Ecto neural progenitor cell (in vitro differentiated cells): ENCODE measurements at regions not wholly inside any gene's neighbourhood (a gene's known extent, or its start where the extent isn't known, plus 50 kb on each side); places are given as distances from the start of the nearest gene placed in this dataset.
"Not testable (repeated sequence)": the region's sequence is repeated elsewhere in the genome, so short reads cannot be mapped to it uniquely, and the experiment has no call there.

Experiments used
- DNase-seq: peaks from one replicate; pipeline ENCODE4 v3.0.0-alpha.2; 2018; ENCODE audit warnings: low spot score

- DNase-seq, result not testable (repeated sequence)
These were observed 357.9 kb upstream of the DEFB115 start for GRCh38 chr20:30899370-30900079.

GRCh38 chr20:30900080-30900719 is 357.3 kb upstream of the DEFB115 start:
- not testable (repeated sequence) for DNase-seq

GRCh38 chr20:30905231-30905630 is 352.2 kb upstream of the DEFB115 start:
- not testable (repeated sequence) for DNase-seq

GRCh38 chr20:30910937-30911725 is 346.3 kb upstream of the DEFB115 start:
- no peak for DNase-seq

DNA sequence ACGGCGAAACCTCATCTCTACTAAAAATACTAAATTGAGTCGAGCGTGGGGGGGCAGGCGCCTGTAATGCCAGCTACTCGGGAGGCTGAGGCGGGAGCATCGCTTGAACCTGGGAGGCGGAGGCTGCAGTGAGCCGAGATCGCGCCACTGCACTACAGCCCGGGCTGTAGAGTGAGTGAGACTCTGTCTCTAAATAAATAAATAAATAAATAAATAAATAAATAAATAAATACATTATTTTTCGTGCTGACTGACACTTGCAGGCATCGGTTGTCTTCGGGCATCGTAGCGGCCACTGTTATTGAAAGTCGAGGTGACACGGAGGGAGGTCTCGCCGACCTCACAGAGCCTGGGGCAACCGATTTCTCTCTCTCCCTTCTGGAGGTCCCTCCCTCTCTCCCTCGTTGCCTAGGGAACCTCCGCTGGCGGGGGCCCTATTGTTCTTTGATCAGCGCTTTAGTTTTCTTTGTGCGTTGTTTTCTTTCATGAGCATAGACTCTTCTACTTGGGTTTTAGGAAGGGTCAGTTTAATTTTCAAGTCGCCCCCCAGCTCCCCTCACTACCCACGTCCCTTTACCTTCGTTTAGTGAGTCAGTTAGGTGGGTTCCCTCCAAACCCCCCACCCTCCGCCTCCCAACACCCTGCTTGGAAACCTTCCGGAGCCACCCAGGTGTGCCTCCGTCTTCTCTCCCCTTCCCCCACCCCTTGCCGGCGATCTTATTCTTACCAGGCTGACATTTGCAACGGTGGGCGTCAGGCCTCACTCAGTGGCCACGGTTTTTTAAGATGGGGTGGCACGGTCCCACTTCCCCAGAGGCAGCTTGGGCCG is 345.4 kb upstream of the DEFB115 start:
- not testable (repeated sequence) for DNase-seq

GRCh38 chr20:30912661-30913026 is 344.8 kb upstream of the DEFB115 start:
- not testable (repeated sequence) for DNase-seq

DNA sequence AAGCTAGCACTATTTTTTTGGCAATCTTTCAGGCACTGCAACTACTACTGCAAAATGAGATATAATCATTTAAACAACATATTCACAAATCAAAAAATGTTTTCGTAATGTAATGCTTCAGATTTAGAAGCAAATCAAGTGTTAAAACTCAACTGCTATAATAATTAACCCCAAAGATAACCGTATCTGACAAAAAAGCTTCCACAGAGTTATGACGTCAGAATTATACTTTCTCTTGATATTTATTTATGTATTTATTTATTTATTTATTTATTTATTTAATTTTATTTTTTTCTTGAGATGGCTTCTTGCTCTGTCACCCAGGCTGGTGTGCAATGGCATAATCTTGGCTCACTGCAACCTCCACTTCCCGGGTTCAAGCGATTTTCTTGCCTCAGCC is 341.1 kb upstream of the DEFB115 start:
- DNase-seq, result not testable (repeated sequence)

DNA sequence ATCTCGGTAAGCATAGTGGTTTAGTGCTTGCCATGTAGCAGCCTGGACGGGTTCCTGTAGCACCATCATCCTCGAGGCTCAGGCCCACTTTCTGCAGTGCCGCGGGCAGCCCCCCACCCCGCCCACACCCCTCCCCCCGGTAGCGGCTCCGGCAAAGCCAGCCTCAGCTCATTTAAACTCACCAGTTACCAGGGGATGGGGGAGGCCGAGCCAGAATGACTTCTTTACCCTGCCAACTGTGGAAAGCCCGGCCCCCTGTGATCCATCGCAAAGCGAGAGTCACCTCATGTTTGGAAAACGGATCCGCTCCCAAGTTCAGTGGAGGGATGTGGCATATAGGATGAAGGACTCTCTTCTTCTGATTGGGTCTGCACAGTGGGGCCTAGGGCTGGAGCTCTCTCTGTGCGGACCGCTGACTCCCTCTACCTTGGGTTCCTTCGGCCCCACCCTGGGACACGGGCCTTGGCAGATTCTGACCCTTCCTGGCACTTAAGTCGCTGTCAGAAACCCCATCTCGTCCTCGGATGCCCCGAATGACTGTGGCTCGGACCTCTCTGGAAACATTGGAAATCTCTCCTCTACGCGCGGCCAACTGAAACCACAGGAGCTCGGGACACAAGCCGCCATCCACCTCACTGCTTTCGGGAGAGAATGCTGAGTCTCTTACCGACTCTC is 337.8 kb upstream of the DEFB115 start:
- no peak for DNase-seq

- no peak for DNase-seq
These were observed 336.0 kb upstream of the DEFB115 start for GRCh38 chr20:30921286-30922071.

DNA sequence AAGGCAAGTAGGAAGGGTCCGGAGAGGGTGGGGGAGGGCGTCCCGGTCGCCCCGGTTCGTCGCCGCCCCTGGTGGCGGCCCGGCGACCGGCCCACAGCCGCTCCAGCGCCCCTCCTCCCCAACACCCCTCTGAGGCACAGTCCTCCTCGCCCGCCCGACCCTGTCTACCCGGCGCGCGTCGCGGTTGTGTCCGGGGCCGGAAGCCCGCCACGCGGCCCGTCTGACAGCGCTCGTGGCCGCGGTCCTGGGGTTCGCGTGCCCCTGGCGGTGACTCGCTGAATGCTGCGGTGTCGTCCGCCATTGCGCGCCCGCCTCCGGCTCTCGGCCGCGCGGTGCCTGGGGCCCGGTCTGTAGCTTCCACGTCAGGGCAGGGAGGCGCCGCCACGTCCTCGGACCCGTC is 335.3 kb upstream of the DEFB115 start:
- DNase-seq, result no peak

GRCh38 chr20:30937790-30938189 is 319.7 kb upstream of the DEFB115 start:
- no peak for DNase-seq

- no peak for DNase-seq
These were observed 307.7 kb upstream of the DEFB115 start for GRCh38 chr20:30949761-30950160.

DNA sequence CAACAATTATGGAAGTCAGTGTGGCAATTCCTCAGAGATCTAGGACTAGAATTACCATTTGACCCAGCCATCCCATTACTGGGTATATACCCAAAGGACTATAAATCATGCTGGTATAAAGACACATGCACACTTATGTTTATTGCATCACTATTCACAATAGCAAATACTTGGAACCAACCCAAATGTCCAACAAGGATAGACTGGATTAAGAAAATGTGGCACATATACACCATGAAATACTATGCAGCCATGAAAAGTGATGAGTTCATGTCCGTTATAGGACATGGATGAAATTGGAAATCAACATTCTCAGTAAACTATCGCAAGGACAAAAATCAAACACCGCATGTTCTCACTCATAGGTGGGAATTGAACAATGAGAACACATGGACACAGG is 306.4 kb upstream of the DEFB115 start:
- DNase-seq, result not testable (repeated sequence)

DNA sequence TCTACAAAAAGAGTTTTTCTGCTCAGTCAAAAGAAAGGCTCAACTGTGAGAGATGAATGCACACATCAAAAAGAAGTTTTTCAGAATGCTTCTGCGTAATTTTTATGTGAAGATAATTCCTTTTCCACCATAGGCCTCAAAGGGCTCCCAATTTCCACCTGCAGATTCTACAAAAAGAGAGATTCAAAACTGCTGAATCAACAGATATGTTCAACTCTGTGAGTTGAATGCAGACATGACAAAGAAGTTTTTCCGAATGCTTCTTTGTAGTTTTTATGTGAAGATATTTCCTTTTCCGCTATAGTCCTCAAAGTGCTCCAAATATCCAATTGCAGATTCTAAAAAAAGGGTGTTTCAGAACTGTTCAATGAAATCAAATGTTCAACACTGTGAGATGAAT is 300.8 kb upstream of the DEFB115 start:
- not testable (repeated sequence) for DNase-seq

- not testable (repeated sequence) for DNase-seq
These were observed 298.3 kb upstream of the DEFB115 start for GRCh38 chr20:30959208-30959607.

DNA sequence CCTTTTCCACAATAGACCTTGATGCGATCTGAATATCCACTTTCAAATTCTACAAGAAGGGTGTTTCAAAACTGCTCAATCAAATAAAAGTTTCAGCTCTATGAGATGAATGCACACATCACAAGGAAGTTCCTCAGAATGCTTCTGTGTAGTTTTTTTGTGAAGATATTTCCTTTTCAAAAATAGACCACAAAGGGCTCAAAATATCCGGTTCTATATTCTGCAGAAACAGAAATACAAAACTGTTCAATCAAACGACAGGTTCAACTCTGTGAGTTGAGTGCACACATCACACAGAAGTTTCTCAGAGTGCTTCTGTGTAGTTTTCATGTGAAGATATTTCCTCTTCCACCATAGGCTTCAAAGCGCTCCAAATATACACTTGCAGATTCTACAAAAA is 293.9 kb upstream of the DEFB115 start:
- no peak for DNase-seq

- DNase-seq, result not testable (repeated sequence)
These were observed 281.6 kb upstream of the DEFB115 start for GRCh38 chr20:30975859-30976258.

GRCh38 chr20:30985386-30985785 is 272.1 kb upstream of the DEFB115 start:
- DNase-seq, result no peak
